Skin of body (tissue), 1 donor: ENCODE measurements at regions not wholly inside any gene's neighbourhood (a gene's known extent, or its start where the extent isn't known, plus 50 kb on each side); places are given as distances from the start of the nearest gene placed in this dataset.
"Not testable (repeated sequence)": the region's sequence is repeated elsewhere in the genome, so short reads cannot be mapped to it uniquely, and the experiment has no call there.

Experiments
- DNase-seq: peaks from one replicate; lab custom pipeline; 2025; lab: John Stamatoyannopoulos, UW

DNA sequence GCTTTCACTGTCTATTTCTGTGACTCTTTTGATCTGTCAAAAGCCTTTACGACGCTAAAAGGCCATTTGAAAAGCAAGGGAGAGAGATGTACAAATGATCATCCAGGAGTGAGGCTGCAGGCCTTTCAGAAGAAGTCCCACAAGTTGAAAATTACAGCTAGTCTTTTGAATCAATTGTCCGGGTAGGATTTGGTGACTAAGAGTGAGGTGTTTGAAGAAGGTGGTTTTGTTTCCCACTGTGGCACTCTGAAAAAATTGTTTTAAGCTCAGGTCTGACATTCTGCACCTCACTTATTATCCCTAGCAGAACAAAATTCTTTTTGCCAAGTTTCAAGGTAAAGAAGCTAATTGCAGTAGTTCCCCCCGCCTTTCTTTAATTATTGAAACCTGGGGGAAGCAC, 50.8 kb upstream of the TMEM108 start:
- no peak for DNase-seq

DNA sequence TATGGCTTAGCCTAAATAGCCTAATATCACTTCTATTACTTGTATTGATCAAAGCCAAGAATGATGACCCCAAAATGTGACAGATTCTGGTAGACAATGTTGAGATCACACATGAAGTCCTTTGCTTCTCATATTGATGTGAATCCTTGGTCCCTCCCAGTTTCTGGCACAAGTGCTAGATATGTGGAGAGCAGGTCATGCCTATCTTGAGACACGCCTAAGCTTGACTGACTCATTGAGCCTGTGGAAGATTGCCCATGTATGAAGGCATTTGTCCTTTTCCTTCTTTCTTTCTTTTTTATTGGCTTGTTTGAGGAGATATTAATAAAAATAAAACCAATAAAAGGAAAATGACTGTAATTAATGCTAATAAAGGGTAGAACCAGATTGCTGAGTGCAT, 54.0 kb upstream of the TMEM108 start:
- DNase-seq = no peak

DNA sequence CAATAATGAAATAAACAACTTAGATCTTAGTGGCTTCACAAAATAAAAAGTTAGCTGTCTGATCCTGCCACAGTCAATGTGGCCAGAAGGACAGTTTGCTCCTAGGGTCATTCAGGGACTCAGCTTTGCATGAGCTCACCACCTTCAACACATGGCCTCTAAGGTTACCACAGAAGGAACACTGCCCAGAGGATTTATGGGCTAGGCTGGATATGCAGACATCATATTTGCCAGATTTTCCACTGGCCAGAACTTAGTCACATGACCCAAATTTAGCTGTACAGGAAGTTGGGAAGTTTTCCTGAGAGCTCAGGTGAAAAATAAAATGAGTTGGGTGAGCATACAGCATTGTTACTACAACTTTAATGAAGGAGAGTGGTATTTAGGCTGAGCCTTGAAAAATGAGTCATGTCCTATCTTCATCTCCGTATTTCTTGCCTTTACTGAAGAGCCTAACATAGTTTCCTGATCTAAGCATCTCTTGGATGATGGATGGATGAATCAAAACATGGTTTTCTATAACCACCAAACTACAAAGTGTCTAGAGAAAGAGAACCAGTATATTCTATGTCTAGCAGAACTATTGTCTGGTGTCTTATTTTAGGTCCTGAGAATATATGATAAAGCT, 54.9 kb upstream of the TMEM108 start:
- no peak for DNase-seq

DNA sequence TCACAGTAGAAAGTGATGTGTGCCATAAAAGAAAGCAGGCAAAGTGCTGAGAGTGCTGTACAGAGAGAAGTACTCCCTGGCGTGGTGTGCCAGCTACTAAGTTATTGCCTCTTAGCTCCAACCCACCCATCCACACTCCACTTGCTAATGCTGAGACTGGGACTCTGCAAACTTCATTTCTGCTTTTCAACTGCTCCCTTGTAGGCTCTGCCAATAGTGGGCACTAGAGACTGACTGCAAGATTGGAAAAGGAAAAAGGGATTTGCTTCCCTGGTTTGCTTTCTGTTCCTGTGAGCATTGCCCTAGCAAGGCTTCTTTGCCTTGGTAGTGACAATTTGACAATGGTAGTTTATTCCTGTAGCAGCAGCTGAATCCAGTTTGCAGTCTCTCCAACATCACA, 56.5 kb upstream of the TMEM108 start:
- DNase-seq = no peak

DNA sequence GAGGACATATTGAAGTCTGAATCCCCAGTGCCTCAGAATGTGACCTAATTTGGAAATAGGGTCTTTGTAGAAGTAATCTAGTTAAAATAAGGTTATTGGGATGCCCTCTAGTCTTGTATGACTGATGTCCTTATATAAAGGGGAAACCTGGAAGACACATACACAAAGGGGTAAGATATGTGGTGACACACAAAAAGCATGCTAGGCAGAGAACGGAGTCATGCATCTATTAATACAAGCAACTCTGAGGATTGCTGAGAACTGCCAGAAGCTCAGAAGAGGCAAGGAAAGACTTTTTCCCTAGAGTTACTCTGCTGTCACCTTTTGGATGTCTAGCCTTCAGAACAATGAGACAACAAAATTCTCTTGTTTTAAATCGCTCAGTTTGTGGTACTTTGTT, 58.1 kb upstream of the TMEM108 start:
- no peak for DNase-seq

DNA sequence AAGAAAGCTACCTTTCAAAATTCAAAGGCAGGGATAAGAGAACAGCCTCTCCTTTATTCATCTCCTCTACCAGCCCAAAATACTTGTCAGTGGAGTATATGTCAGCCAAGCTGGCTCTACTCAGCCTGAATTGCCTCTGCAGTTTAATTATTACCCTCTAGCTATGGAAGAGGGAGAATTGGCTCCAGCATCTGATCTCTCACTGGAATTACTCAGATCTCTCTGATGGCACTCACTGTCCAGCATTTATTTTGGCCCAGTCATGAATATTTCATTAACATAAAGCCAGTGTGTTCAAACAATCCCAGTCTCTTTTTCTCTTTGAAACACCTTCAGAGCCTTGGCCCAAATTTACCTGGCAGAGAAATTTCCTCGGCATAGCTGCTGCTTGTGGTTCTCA, 58.6 kb upstream of the TMEM108 start:
- no peak for DNase-seq

DNA sequence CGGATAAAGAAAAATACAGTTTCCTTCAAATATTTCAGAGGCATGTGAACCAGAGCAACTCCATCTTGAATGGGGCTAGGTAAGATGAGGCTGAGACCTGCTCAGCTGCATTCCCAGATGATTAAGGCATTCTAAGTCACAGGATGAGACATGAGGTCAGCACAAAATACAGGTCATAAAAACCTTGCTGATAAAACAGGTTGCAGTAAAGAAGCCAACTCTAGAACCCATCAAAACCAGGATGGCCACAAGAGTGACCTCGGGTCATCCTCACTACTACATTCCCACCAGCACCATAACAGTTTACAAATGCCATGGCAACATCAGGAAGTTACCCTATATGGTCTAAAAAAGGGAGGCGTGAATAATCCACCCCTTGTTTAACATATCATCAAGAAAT, 59.2 kb upstream of the TMEM108 start:
- DNase-seq = not testable (repeated sequence)

DNA sequence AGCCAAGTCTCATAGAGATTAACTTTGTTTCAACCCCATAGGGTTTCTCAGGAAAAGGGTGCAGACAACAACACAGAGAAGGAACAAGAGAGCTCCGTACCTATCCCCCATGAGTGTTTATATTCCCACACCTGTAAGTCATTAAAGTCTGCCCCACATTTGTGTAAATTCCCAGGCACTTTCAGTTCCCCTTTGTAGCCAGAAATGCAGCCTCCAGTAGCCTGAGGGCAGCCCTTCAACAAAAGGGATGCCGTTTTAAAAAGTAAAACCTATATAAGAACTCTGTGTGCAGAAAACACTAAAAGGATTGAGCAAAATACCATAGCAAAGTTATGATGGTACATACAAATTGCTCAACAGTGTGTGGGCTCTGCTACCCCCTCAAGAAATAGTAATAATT, 59.7 kb upstream of the TMEM108 start:
- DNase-seq = no peak

DNA sequence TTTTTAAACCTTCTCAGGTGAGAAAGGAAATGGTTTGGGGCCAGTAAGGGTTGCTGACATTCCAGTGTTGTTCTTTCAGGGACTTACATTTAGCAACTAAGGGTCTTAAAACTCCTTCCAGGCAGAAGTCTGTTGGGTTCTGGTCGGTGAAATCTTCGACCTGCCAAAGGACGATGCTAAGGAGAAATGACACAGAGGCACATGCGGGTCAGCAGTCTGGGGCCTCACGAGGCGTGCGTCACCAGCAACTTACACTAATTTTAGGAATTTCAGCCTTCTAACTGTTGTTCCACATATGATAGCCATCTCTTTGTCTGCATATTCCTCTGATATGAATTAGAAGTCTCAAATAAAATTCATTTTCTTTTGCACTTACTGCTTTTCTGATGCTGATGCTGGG, 64.1 kb upstream of the TMEM108 start:
- no peak for DNase-seq

DNA sequence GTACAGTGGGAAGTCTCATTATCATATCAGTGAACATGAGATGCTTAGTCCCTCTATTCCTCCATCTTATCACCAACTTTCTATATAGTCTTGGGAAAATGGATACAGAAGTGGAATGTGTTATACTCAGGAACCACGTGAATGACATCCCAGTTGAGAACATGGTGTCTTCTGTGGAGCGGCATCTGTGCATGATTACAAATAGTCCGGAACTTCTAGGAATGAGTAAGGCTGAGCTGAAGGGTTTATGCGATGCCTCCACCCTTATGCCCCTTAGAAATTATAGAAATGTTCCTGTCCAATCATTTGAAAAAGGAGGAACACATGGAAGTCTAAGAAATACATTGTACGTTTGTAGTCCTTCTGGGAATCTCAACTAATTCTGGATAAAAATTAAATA, 64.8 kb upstream of the TMEM108 start:
- no peak for DNase-seq

DNA sequence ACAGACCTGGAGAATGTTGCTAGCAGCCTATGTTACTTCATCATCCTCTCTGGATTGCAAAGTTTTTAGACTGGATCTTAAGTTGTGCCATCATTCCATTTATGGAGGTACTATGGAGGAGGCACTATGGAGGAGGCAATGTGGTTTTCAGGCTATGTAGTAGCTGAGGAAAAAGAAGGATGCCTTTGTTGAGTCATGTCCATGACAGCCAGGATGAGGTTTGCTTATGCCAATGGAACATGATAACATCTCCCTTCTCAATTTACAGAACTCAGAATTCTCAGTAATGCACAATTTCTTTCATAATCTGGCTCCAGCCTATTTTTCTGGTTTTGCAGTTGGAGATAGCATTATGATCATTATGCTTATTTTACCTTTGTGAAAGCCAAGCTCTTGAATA, 65.9 kb upstream of the TMEM108 start:
- DNase-seq = no peak

DNA sequence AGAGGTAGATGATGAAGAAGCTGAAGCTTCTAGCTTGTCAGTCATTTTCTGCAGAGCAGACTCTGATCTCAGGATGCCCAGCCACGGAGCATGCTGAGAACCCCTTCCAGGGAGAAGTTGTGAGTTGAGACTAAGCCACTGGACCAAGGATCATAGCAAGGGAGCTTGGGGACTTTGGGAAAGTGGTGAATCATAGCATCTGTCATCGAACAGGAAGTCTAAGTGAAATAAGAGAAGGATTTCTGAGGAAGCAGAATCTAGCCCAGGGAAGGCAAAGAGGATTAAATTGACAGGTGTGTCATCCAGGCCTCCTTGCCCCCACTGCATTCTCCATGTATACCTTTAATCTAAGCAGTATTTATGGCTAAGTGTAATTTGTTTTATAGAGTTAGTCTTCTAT, 71.8 kb upstream of the TMEM108 start:
- DNase-seq = no peak

DNA sequence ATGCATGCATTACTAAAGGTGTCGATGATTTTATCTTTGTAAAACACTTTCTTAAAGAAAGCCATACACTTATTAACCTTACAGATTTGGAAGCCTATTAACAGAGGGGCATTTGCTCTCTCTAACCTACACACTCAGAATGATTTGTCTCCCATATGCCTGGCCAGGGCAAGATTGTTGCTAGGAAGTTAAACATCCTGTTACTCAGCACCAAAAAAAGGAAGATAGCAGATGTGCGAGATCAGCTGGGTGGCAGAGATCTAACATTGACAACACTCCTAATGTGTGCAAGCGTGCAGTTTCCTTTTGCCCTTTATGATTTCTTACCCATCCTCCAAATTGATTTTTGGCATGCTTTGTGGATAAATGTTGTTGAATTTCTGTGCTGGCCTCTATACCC, 73.9 kb upstream of the TMEM108 start:
- DNase-seq = no peak

DNA sequence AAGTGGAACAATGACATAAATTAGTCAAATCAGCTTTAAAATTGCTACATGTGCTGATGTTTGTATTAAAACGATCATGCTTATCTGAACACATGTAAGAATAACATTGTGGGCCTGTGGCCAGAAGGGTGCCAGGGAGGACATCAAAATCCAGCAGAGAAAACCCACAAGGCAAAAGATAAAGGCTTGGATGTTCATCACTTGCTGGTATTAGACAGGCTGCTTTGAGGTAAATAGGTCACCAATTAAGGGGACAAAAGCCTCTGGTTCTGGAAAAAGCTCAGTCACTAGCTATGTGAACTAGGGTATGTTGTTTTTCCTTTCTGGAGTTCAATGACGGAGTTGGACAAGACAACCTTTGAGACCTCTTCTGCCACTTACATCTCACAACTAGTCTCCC, 74.4 kb upstream of the TMEM108 start:
- DNase-seq = no peak

DNA sequence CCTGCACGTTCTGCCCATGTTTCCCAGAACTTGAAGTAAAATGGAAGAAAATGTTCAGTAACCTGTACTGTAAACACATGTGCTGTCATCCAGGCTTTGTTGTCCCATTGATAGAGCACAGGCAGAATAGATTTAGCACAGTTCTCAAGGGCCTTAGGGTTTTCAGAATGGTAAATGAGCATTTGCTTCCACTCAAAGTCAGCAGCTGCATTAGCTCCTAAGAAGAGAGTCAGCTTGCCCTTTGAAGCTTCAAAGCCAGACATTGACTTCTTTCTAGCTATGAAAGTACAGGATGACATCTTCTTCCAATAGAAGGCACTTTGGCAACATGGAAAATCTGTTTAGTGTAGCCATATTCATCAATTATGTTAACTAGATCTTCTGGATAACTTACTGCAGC, 76.2 kb upstream of the TMEM108 start:
- DNase-seq = no peak

DNA sequence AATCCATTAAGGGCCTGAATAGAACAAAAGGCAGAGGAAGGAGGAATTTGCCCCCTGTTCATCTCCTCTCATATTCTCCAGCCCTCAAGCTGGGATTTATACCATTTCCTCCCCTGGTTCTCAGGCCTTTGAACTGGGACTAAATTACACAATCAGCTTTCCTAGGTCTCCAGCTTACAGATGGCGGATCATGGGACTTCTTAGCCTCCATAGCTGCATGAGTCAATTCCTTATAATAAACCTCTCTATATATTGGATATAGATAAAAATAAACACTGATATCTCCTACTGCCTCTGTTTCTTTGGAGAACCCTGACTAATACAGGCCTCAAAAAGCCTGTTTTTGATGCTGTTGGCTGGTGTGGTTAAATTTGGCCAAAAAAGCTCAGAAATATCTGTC, 84.5 kb upstream of the TMEM108 start:
- DNase-seq = no peak

DNA sequence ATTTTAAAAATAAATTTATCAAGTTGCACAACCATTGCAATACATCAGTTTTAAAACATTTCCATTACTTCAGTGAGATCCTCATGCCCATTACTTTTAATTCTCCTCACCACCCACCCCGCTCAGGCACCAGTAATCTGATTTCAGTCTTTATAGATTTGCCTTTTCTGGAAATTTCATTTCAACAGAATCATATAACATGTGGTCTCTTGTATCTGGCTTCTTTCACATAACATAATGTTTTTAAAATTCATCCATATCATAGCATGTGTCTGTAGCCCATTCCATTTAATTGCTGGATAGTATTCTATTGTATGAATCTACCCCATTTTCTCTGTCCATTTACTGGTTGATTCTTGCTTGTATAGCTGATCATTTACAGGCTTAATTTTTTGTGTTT, 110.3 kb upstream of the TMEM108 start:
- no peak for DNase-seq

DNA sequence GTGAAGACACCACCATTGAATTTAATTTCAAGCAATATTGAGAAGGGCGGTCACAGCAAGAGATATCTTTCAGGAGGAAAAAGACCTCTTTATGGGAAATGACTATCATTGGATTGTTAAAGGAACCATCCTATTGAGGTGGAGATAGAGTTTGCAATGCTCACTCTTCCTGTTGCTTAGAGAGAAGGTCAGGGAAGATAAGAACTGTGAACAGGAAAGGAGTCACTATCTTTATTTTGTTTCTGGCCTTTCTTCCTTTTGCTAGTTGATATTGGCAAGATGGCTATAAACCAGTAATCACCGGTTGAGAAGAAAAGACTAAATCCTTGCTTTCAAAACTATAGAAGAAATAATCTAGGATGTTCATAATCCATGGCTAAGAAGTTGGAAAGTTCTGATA, 112.1 kb upstream of the TMEM108 start:
- no peak for DNase-seq

DNA sequence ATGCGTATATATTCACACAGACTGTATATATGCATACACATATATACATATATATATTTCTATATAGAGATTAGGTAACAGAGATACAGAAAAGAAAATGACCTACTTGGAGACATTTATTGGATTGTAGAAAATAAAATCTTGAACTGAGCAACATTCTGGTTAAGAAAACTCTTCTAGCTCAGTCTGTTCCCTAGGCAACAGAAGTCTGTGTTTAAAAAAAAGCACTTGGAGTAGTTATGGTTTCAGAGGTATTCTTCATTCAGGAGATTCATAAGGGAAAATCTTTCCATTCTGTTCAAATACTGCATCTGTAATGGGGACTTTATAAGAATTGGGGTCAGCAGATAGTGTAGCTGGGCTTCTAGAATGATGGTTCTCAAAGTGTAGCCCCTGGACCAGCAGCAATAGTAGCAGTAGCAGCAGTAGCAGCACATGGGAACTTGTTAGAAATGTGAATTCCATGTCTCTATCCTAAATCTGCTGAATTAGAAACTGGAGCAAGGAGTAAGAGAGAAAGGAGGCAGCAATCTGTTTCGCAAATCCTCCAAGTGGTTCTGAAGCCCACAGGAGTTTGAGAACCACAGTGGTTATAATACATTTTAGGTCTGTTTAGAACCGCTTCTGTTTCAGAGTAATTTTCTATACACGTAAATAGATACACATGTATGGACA, 112.8 kb upstream of the TMEM108 start:
- no peak for DNase-seq

DNA sequence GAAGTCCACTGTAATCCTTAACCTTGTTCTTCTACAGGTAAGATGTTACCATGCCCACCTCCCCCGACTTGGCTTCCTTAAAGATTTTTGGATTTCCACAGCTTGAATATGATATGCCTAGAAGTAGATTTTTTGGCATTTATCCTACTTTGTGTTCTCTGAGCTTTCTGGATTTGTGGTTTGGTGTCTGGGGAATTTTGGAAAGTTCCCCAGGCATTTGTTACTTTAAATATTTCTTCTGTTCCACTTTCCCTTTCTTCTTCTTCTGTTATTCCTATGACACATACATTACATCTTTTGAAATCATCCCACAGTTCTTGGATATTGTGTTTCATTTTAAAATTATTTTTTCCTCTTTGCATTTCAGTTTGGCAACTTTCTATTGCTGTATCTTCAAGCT, 122.1 kb upstream of the TMEM108 start:
- no peak for DNase-seq

DNA sequence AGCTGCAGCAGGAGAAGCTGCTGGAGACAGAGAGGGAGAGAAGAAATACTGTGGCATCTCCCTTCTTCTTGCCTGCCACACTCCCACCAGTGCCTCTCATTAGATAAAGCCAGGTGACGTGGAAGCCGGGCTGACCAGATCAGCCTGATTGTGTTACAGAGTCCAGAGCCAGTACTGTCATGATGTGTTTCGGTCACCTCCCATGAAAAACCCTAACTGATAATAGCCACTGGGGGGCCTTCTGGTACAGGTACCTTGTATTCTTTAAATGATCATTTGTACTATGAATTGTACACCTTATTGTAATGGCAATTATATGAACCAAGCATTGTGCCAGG, 125.8 kb upstream of the TMEM108 start:
- DNase-seq = no peak

DNA sequence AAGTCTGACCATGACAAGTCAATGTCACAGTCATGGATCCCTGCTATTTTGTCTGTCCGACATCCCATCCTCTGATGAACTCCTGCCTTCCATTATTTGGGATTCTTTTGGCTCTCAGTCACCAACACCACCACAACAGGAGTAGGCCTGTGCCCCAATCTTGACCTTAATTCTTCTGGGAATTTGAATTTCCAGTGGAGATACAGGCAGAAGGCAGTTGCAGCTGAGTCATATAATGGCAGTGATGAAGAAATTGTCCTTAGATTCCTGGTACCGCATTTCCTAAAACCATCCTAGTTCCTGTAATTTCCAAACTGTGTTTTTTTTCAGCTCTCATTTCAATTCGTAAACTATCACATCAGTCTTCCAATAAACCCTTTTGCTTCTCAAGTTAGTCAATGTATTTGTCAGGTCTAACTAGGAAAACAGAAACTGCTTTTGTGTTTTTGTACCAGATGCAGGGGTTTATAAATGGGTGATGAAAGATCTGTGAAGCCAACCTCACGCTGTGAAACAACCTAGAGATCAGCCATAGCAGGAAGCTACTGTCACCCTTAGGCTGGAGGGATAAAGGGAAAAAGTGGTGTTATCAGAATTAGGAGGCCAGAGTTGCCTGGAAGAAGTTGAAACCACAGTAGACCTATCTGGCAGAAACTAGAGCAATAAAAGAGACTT, 126.3 kb upstream of the TMEM108 start:
- DNase-seq = no peak

DNA sequence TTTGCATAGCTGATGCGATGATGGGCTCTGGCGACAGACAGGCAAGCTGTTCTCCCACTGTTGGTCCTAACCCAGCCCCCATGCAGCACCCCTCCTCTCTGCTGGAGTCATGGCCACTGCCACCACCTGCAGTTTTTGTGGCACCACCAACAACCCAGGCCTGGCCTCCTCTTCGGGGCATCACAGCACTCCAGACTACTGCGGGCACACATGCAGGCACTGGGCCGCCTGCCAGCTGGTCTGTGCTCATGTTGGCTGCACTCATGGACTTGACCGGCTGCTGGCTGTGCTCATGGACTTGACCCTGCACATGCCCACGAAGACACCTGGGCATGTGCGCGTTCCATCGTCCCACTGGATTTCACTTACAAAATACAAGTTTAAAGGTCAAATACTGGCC, 130.9 kb upstream of the TMEM108 start:
- DNase-seq = no peak
